SKM-1 treated with dmso at 0.1 percent for 144 hours (cell line): ENCODE measurements at regions not wholly inside any gene's neighbourhood (a gene's known extent, or its start where the extent isn't known, plus 50 kb on each side); places are given as distances from the start of the nearest gene placed in this dataset.
"Not testable (repeated sequence)": the region's sequence is repeated elsewhere in the genome, so short reads cannot be mapped to it uniquely, and the experiment has no call there.

ENCODE experiments used
- DNase-seq: peaks from one replicate; lab custom pipeline; 2025; ENCODE audit not compliant: unreplicated experiment; lab: John Stamatoyannopoulos, UW

DNA sequence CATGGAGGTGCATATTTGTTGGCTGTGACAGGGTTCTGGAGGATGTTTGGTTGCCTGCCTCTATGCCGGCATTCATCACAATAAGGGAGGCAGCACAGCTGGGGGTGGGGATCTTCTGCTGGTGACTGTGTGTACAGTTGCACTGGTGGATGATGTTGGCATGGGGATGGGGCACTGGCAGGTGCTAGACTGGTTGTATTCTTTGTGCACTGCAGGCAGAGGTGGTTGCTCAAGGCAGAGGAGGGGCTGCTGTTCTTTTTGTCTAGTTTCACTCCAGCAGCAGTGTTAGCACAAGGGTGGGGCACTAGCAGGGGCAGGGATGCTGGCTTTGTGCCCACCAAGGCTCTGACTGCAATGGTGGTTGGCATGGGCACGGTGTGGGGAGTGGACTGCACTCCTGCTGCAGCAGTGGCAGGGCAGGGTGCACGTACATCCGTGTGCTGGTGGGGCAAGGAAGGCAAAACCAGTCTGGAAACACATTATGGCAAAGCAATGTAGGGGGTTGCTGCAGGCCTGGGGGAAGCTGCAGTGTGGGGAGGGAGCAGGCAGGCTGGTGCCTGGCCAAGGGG lies 69.3 kb downstream of the ISOC1 start:
- no peak for DNase-seq

DNA sequence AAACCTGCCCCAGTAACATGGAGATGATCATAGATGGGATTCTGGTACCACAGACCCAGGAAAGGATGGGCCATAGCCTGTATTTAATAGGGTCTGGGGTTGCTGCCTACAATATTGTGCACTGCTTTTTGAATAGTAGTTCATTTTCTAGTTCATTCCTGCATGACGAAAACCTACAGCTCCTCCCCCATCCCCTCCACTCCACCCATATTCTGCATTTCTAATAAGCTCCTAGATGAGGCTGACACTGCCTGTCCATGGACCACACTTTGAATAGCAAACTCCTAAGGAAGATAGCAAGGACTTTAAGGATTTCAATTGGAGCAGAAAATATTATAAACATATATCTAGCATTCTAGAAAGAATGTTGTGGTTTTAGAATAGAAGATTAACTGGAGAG lies 75.5 kb downstream of the ISOC1 start:
- DNase-seq = no peak

DNA sequence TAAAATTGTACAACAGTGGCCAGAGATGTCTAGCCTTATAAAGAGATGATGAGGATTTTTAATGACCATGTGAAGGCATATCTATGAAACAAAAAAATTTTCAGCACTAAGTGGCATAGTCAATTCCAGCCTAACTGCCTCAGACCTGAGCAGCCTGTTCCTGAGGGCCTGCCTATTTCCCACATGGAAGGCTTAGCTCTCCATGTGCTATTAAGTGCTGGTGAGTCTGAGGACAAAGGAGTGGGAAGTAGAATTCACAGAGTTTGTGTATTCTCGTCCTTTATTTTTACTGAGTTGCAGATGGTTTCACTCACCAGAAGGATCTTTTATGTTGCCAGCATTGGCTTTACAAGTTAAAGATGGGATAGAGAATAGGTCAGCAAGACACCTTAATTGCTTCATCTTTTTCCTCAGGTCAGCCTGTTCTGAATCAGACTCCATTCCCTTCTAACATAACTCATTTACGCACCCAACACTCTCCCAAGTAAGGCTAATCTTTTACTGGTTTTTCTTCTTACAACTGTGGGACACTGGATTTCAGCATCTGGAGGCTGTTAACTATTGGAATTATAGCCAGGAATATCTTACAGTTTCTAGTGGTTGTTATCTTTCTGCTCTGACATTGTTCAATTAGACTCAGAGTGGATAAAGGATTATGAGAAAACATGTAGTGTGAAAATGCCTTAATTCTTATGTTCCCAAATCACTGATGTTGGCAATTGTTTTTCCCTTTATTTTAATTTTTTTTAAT lies 76.8 kb downstream of the ISOC1 start:
- DNase-seq = no peak

DNA sequence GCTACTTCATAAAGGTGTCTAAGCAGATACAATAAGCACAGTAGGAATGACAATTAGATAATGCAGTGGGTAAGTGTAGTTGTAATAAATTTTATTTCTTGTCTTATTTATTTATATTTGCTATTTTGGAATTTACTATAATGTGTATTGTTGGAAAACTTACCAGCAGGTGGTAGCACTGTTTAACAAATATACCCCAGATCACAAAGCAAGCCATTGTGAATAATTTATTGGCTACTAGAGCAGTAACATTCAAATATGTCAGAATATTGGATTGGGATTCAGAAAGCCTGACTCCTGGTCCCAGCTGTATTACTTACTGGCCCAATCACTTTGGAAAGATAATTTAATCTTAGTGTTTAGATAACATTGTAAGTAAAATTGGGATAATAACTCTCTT lies 78.0 kb downstream of the ISOC1 start:
- DNase-seq = no peak

DNA sequence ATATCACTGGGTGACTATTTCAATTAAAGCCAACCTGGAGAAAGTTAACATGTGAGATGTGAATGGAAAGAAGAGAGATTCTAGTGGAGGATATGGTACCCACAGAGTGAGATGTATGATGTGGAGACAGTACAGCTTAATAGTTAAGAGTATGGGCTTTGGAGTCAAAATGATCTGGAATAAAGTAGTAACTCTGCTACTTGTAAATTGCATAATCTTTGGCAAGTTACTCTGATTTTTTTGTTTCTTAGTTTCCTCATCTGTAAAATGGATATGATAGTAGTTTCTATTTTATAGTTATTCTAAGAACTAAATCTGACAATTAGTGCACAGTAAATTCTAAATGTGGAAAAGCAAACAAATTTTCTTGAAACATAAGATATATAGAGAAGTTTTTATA lies 79.2 kb downstream of the ISOC1 start:
- no peak for DNase-seq

DNA sequence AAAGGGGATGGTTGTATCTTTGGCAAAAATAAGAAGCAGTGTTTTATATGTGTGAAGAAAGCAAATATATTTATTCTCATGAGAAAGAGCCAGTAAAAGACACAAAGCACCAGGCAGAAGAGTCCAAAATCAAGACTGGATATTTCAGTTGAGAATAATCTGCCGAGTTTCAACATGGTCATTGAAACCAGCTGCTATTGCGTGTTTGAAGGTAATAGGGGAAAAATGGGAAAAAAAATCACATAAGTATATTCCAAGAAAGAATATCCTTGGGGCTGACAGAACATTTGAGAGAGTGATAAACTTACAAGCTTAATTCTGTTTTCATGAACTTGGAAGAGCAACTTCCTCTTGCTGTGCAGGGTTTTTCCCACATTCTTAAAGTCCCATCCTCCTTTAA lies 79.9 kb downstream of the ISOC1 start:
- no peak for DNase-seq

DNA sequence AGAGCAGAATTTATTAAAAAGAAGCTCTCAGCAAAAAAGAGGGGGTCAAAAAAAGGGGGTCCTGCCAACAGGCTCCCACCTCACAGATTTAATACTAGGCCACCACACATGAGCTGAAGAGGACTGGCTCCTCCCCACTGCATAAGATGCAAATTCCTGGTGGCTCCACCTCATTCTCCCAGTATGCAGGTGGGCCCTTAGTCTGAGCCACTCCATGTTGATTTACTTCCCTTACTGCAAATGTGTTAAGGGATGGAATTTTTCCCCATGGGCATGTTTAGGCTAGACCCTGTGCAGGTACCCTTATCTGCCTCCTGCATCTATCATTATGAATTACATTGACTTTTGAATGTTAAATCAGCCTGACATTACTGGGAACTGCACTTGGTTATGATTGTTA lies 82.9 kb downstream of the ISOC1 start:
- DNase-seq = no peak

DNA sequence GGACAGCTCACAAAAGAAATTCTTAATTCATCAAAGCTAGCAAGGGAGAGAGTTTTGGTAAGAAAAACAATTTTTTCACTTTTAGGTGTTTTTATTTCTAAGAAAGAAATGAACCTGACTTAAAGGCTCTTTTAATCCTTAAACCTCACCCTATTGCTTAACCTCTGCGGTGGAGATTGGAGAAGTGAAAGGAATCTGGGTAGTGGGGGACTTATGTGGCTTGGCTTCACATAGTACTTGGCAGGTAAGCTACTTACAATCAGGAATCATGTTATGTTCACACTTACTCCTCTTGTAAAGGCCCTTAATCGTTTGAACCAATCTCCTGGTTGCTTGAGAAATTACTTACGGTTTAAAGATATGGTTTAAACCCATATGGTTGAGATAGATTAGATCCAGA lies 104.8 kb downstream of the ISOC1 start:
- DNase-seq = peak; percentile 48

DNA sequence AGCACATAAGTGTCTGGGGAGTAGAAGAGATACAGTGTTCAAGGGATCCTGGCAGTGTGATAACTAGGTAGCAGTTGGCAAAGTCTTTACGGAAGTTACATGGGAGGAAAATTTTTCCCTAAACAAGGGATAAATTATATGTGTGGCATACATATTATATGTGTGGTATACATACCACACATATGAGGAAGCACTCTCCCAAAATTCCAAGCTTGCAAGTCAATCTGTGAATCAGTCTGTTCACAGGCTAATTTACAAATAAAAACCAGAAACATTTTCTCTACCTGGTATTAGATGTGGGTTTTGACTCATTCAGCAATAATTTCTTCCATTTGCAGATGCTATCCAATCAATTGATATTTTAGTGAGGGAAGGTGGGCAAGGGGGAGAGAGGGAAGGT lies 110.0 kb downstream of the ISOC1 start:
- DNase-seq = no peak

DNA sequence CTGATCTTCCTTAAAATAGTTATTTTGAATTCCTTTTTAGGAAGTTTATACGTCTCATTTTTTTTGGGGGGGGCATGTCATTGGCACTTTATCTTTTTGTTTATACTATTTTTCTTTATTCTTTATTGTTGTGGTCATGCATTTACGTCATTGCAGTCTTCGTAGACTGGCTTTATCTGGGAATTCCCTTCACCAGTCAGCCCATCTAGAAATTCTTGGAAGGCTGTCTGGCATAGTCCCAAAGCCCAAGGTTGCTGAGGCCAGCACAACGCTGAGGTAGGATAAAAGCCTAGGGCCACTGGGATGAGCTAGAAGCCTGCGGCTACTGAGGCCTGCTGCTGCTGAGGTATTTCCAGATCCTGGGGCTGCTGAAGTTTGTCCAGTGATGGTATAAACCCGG lies 121.5 kb downstream of the ISOC1 start:
- DNase-seq = no peak

DNA sequence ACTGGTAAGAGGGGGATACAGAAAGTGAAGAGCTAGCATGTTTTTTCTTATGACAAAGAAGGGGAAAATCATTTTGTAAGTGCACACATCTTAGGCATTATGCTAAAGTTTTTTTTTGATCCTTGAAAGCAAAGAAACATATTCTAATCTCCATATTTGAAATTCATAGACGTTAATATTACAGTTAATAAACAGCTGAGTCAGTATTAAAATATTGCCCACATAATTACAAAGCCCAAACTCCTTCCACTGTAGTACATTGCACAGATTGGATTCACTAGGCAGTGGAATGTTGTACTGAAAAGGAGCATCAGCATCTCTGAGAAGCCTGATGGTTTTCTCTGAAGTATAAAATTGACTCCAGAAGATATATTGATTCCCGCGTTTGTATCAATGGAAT lies 122.6 kb downstream of the ISOC1 start:
- DNase-seq = no peak

DNA sequence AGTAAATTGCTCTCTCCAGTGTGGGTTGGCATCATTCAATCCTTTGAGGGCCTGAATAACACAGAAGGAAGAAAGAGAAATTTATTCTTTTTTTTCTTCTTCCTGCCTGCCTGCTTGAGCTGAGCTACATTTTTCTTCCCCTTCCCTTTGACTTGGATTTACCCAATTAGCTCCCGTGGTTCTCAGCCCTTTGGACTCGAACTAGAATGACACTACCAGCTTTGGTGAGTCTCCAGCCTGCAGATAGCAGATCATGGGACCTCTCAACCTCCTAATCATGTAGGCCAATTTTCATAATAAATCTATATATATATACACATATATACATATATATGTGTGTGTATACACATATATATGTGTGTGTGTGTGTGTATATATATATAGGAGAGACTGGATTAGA lies 128.6 kb downstream of the ISOC1 start:
- no peak for DNase-seq

DNA sequence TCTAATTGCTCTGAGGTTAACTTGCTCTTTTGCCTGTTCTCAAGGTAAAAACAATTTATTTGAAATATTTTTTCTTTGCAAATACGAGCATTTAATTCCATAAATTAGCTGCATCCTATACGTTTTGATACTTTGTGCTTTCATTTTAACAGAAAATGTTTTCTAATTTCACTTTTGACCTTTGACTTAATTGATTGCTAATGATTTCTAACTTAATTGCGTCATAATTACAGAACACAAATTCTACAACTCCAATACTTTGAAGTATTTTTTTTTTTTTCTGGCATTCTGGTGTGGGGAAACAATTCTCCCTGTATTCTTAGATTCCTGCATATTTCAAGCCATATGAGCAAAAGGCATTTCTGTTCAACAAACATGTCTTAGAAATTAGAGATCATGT lies 134.0 kb downstream of the ISOC1 start:
- no peak for DNase-seq

DNA sequence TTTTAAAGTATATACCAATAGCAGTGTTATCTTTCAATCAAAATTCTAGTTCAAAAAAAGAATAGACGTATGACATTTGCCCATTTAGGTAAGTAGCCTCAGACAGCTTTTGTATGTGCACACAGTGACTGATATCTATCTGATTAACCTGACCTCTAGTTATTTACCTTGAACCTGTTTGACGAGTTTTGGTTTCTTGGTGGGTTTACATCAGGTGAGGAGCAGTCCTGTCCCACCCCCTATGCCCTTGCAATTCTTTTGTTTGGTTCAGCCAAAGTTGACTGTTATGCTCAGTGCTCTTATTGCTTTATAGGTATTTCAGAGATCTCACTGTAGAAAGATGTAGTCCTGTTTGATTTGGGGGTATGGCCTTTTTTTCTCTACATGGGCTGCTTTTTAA lies 147.2 kb downstream of the ISOC1 start:
- DNase-seq = no peak

DNA sequence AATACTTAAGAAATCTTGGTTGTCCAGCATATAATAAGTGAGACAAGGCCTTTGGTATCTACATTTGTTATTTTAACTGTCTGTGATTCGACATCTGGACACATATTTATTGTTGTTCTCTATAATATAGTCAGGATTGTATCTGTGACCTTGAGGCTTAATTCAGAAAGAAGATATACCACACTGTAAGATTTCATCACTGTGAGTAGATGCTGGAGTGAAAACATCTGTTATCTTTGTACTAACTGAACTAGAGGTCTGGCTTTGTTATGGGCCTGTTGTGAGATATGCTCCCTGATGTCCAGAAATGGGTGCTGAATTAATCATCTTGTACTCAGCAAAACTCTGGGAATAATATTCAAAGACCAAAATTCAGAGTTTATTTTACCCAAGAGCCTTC lies 148.5 kb downstream of the ISOC1 start:
- no peak for DNase-seq

DNA sequence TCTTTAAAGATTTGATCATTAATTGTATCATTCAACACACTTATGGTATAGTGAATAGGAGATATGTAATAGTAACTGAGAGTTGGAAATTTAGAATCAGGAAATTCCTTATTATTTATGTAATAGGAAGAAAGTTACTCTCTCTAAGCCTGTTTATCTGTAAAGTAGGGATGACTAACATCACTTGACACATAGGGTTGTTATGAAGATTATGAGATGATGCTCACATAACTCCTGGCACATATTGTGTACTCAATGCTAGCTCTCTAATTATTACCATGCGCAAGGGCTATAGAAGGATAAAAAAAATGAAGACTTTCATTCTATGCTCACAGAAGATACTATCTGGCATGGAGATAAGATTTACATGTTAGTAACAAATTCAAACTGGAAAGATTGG lies 149.9 kb downstream of the ISOC1 start:
- no peak for DNase-seq

DNA sequence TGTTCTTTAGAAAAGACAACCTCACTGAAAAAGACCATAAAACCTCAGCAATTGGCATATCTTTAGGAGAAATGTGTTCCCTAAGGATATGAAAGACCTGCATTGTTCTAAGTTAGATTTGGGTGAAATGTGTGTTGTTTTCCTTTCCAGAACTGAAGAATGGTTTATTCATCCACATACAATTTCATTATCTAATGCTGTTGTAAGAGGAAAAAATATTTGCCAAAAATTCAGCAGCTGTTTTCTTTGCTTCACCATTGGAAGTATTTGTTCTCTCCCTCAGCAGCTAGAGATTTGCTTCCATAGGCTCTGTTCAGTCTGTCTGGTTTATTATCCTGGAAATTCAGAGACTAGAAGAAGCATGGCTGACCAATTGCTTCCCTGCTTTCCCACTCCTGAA lies 150.9 kb downstream of the ISOC1 start:
- no peak for DNase-seq

DNA sequence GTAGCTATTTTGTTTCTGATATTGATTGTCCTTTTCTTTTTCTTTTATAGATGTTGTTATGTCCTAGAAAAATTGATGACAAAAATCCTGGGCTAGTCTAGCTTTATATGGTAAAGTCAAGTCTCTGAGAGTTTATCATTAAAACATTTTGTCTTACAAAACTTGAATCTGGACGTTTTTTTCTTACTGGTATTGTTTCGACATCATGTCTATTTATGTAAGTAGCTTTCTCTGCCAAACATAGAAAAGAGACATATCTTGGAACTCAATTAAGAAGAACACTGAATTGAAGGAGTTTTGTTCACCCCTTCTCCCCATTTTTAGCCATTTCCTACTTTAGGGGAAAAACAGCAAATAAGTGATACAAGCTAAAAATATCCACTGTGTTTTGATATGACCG lies 151.5 kb downstream of the ISOC1 start:
- no peak for DNase-seq

DNA sequence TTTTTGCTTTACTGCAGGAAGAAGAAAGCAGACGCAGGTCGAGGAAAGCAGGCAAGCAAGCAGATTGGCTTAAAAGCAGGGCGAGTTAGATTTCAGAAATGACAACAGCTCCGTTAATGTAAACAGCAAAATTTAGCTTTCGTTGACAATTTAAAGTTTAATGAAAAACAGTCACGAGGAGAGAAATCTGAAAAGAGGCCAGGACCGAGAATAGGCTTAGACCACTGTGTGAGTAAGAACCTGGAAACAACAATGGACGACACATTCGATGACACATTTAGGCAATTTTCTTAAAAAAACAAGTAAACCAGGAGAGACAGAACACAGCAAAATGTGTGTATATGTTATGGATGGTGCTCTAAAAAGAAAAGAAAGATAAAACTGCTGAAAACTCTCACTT lies 155.3 kb downstream of the ISOC1 start:
- DNase-seq = no peak

DNA sequence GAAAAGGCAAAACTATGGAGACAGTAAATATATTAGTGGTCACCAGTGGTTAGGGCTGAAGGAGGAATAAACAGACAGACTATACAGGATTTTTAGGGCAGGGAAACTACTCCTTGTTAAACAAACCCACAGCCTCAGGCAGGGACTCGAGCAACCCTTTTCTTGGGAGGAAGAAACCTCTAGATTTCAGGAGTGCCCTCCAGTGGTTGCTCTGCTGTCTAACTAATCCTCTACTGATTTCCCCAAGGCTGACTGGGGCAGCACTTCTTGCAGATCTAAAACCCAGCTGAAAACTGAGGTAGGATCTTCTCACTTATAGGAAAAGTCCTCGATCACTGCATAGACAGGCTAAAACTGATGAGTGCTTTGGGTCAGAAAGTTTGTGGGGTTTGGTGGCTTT lies 176.8 kb downstream of the ISOC1 start:
- DNase-seq = peak; percentile 24

DNA sequence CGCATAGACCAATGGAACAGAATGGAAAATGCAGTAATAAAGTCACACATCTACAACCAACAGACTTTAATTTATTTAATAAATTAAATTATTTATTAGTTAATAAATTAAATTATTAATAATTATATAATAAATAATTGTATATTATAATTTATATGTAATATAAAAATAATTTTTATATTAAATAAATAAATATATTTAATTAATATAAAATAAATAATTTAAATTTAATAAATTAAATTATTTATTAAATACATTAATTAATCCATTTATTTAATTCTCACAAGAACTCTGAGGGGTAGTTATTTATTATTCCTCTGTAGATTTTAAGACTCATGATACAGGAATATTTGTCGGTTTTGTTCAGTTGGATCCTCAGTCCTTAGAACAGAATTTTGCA lies 176.1 kb upstream of the ADAMTS19 start:
- DNase-seq = no peak

DNA sequence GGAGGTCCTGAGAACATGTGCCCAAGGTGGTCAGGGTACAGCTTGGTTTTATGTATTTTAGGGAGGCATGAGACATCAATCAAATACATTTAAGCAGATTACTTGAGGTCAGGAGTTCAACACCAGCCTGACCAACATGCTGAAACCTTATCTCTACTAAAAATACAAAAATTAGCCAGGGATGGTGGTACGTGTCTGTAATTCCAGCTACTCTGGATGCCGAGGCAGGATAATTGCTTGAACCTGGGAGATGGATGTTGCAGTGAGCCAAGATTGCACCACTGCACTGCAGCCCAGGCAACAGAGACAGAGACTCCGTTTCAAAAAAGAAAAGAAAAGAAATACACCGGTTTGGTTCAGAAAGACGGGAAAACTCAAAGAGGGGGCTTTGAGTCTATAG lies 165.9 kb upstream of the ADAMTS19 start:
- DNase-seq = not testable (repeated sequence)

DNA sequence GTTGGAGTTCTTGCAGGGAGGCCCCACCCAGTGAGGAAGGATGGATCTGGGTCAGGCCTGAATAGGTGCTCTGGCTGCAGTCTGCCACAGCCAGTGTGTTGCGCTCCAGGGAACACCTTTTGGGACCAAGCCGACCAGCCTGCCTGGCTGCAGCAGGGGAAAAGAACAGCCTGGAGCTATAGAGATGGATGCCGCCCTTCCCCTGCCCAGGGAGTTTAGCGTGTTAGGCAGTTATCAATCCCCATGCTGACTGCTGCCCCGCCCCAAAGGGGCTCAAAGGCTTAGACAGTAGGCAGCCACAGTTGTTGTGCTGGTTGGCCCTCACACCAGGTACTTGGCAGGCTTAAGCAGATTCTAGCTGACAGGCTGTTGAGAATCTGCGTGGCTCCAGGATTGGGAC lies 153.4 kb upstream of the ADAMTS19 start:
- DNase-seq = no peak
